HG03442 (cell line): ENCODE measurements at regions not wholly inside any gene's neighbourhood (a gene's known extent, or its start where the extent isn't known, plus 50 kb on each side); places are given as distances from the start of the nearest gene placed in this dataset.

Experiments
- ATAC-seq: cut with Tn5 transposase; IDR thresholded peaks from one replicate; pipeline ENCODE4 v1.9.1; 2021; ENCODE audit warnings: mild to moderate bottlenecking, moderate library complexity; ENCODE audit not compliant: unreplicated experiment

DNA sequence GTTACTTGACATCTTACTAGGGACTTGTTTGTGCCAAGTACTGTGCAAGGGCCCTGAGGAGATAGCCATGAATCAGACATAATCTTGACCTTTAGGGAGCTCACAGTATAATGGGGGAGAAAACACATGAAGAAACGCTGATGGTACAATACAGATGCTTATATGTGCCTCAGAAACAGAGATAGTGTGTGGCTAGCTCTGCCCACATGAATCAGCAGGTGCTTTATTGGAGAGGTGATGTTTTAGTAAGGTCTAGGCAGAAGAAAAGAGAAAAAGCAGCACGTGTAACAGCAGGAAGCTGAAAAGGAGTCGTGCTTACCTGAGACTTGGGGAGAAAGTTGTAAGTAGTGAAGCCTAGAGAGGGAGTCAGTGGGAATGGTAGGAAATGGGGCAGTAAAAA, 60.6 kb upstream of the LMO4 start:
- ATAC-seq: no peak

DNA sequence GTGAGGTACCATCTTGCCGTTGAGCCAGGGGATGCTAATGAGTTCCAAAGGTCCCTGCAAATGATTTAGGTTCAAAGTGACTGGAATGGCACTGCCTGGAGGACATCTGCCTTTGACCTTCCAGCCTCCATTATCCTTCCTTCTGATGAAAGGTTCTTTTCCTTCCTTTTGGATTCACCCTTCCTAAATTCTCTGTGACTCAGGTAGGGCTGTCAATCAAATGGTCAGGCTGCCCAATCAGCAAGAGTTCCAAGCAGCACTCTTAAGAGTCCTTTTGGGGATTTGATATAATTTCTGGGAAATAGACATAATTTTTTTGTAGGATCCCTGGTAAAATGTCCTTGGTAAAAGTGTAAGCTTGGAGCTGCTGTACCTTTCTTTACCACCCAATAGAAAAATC, 58.8 kb upstream of the LMO4 start:
- no peak for ATAC-seq

DNA sequence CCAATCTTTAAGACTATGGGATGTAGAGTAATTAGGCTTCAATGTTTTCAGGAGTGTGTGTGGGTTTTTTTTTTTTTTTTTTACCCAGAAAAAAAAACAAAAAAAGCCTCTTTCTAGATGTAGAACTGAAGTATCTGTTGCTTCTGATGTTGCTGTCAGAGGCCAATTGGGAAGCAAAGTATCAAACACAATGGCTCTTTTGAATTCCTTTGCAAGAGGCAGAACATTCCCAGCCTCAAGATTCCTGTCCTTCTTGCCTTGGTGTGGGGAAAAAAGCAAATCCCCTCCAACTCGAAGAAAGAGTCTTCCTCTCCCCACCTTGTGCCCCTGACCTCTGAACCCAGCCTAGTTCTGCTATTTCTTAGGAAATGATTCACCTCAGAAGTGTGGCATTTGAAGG, 55.4 kb upstream of the LMO4 start:
- ATAC-seq: no peak

DNA sequence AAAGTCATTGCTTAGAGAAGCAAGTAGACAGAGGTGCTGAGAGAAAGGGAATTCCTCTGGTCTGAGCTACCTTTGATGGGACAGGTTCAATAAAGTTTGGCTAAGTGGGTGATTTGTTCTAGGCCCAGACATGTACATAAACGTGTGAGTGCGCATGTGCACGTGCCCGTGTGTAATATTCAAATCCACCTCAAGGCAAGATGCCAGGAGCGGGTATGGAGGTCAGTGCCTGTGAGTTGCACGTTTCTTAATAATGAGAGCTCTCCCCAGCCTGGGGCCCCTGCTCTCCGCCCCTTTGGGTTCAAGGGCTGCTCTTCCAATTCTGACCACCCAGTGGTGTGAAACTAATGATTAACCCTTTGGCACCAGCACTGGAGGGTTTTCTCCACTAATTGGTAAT, 53.8 kb upstream of the LMO4 start:
- no peak for ATAC-seq

DNA sequence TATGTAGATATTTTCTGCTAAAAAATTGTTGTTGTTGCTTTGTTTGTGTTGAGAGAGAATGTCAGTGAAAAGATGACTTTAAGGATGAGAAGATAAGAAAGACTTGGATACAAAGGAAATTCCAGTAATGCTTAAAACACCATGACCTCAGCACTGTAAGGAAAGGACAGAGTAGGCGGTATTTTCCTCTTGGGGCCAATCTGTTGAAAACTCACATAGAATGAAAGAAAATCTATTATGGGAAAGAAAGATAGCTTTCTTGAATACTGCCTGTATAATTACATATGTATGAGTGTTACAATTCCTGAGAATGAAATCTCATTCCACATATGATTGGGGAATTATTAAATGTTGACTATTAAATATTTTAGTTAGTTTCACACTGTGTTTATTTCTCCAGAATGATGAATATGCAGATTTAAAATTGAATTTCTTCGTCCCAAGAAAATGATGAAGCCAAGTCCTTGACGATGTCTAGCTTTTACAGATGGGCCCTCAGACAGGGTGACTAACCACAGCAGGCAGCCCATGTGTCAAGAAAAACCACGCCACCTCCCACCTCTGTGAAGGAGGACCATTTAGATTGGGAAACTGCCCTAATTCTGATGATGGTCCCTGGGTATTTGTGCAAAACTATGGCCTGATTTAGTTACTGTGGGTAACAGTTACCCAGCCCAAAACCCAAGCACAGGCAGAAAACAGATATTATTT, 49.7 kb upstream of the LMO4 start:
- ATAC-seq: no peak
